HepG2 (cell line): ENCODE measurements at regions not wholly inside any gene's neighbourhood (a gene's known extent, or its start where the extent isn't known, plus 50 kb on each side); places are given as distances from the start of the nearest gene placed in this dataset.

ENCODE experiments used
- ATAC-seq: fragments of 200-7000 bp; cut with Tn5 transposase; 3 replicates; pipeline ENCODE4 v1.9.1; 2020; ENCODE audit warnings: mild to moderate bottlenecking, moderate library complexity
- BruUV-seq: library from RNA; stranded (reverse); fragments of 400-500 nt; replicated peaks from 2 replicates; lab custom pipeline; 2021; lab: Mats Ljungman, UMichigan
- CTCF ChIA-PET: fragments of 300-600 bp; formaldehyde crosslinking; extraction: SDS; loops from one replicate; lab custom pipeline; 2021; ENCODE audit warnings: low total read pairs, inconsistent platforms, low intra/inter-chr PET ratio; lab: Yijun Ruan, JAX
- POLR2A ChIA-PET: fragments of 350-600 bp; sonication (Branson Sonifier 250); formaldehyde crosslinking; loops from one replicate; lab custom pipeline; 2020; ENCODE audit warnings: antibody characterized with exemption, inconsistent platforms; lab: Yijun Ruan, JAX
- DNase-seq: peaks from one replicate; pipeline ENCODE4 v3.0.0-alpha.2; 2015; ENCODE audit warnings: low spot score
- FAIRE-seq: peaks from 3 replicates; lab custom pipeline; 2011; peaks lifted over from hg19 to GRCh38; lab: Jason Lieb, UNC
- H2AFZ ChIP-seq: one replicate; pipeline ENCODE4 v1.6.1; 2011; ENCODE audit warnings: low read length, inconsistent platforms
- H3K27ac ChIP-seq: fragments of 300-600 bp; 3 replicates; pipeline ENCODE4 v1.8.0; 2011; ENCODE audit warnings: mixed run types, mild to moderate bottlenecking, mixed read lengths, low read length, inconsistent platforms; ENCODE audit not compliant: insufficient read depth; ENCODE audit errors: extremely low read length
- H3K27me3 ChIP-seq, 2 experiments: fragments of 200-600 bp in 1 of 2; 2 replicates in 1 of 2; 3 replicates in 1 of 2; pipeline versions ENCODE4 v1.6.0 to v1.8.0; 2011; ENCODE audit warnings: low read length in 2 of 2, mild to moderate bottlenecking in 2 of 2, moderate library complexity in 2 of 2, inconsistent platforms in 1 of 2; ENCODE audit not compliant: insufficient read depth in 2 of 2, control insufficient read depth in 1 of 2
- H3K36me3 ChIP-seq, 2 experiments: fragments of 200-600 bp in 1 of 2; replicated peaks in 1 of 2; 2 replicates in 1 of 2; 3 replicates in 1 of 2; pipeline versions ENCODE4 v1.5.1 to v1.8.0; 2011; ENCODE audit warnings: low read length in 2 of 2, inconsistent platforms in 1 of 2; ENCODE audit not compliant: insufficient read depth in 2 of 2, control insufficient read depth in 1 of 2
- H3K4me1 ChIP-seq: 2 replicates; pipeline ENCODE4 v1.5.1; 2012; ENCODE audit warnings: low read length, inconsistent platforms; ENCODE audit not compliant: insufficient read depth
- H3K4me2 ChIP-seq: 2 replicates; pipeline ENCODE4 v1.6.0; 2011; ENCODE audit warnings: low read depth, low read length, inconsistent platforms
- H3K4me3 ChIP-seq, 3 experiments: fragments of 200-600 bp in 1 of 3; sonication (generic), shearing (Covaris generic) in 1 of 3; replicated peaks in 1 of 3; 2 replicates each; pipeline ENCODE4 v1.5.1; 2011 to 2016; ENCODE audit warnings: low read length in 3 of 3, inconsistent platforms in 2 of 3, low read depth in 2 of 3, mild to moderate bottlenecking in 2 of 3, control low read depth in 1 of 3, mixed read lengths in 1 of 3; ENCODE audit not compliant: insufficient read depth in 1 of 3
- H3K79me2 ChIP-seq: one replicate; pipeline ENCODE4 v1.6.1; 2011; ENCODE audit warnings: low read length, inconsistent platforms; ENCODE audit not compliant: insufficient read depth
- H3K9ac ChIP-seq: 2 replicates; pipeline ENCODE4 v1.6.0; 2011; ENCODE audit warnings: mild to moderate bottlenecking, low read depth, low read length, inconsistent platforms; ENCODE audit not compliant: insufficient read depth
- H3K9me3 ChIP-seq: 2 replicates; pipeline ENCODE4 v1.5.1; 2012; ENCODE audit warnings: mild to moderate bottlenecking, low read length
- H4K20me1 ChIP-seq: 2 replicates; pipeline ENCODE4 v1.6.0; 2011; ENCODE audit warnings: inconsistent platforms, mild to moderate bottlenecking, low read length, moderate library complexity; ENCODE audit not compliant: insufficient read depth
- HNRNPUL1 ChIP-seq: fragments of 200-400 bp; formaldehyde crosslinking; IDR thresholded peaks from 2 replicates; pipeline ENCODE4 v1.6.1; 2017; ENCODE audit warnings: low read depth, mild to moderate bottlenecking, low read length, moderate library complexity
- IKZF4 ChIP-seq: sonication (generic); formaldehyde crosslinking; IDR thresholded peaks from 2 replicates; pipeline ENCODE4 v1.5.1; 2020; ENCODE audit warnings: borderline replicate concordance, mild to moderate bottlenecking, low read depth, missing genetic modification reagents; ENCODE audit errors: not compliant biosample characterization
- KLF9 ChIP-seq: IDR thresholded peaks from 2 replicates; pipeline ENCODE4 v1.6.1; 2016; ENCODE audit warnings: low read depth
- SMARCE1 ChIP-seq: fragments of 450-650 bp; IDR thresholded peaks from 2 replicates; pipeline ENCODE4 v1.6.1; 2017; ENCODE audit warnings: borderline replicate concordance
- TCF7 ChIP-seq: sonication (generic); IDR thresholded peaks from 2 replicates; pipeline ENCODE4 v1.6.1; 2016; ENCODE audit warnings: antibody characterized with exemption, low read depth
- ZEB1 ChIP-seq: IDR thresholded peaks from 2 replicates; pipeline ENCODE4 v1.6.1; 2012; ENCODE audit warnings: mild to moderate bottlenecking, low read depth, inconsistent platforms; ENCODE audit not compliant: insufficient replicate concordance
- ZFP82 ChIP-seq: sonication (generic); formaldehyde crosslinking; IDR thresholded peaks from 2 replicates; pipeline ENCODE4 v1.5.1; 2020; ENCODE audit warnings: mild to moderate bottlenecking, missing genetic modification reagents, borderline replicate concordance
- ZNF547 ChIP-seq: sonication (generic); formaldehyde crosslinking; IDR thresholded peaks from 2 replicates; pipeline ENCODE4 v1.5.1; 2020; ENCODE audit warnings: mild to moderate bottlenecking, missing genetic modification reagents
- ZNF605 ChIP-seq: sonication (generic); formaldehyde crosslinking; IDR thresholded peaks from 2 replicates; pipeline ENCODE4 v1.8.0; 2022; ENCODE audit warnings: mild to moderate bottlenecking, missing genetic modification reagents
- ZNF768 ChIP-seq: sonication (generic); formaldehyde crosslinking; IDR thresholded peaks from 2 replicates; pipeline ENCODE4 v1.4.0; 2020; ENCODE audit warnings: missing genetic modification reagents
- WGBS: methylation state at CpG from one replicate; pipeline ENCODE4 v1.1.6; 2017; ENCODE audit warnings: low lambda C conversion rate; 5-methylcytosine and 5-hydroxymethylcytosine counted together
- in situ Hi-C: cut with HindIII; loops from 2 replicates; pipeline ENCODE4 v1.10.0; 2017; ENCODE audit warnings: low pct_unique_long_range_greater_than_20kb; ENCODE audit not compliant: extremely low pct_ligation_motif_present
- intact Hi-C: fragments of 100-400 bp; cut with micrococcal nuclease; formaldehyde crosslinking; loops from one replicate; pipeline ENCODE4 v1.10.0; 2022; ENCODE audit not compliant: unreplicated experiment

DNA sequence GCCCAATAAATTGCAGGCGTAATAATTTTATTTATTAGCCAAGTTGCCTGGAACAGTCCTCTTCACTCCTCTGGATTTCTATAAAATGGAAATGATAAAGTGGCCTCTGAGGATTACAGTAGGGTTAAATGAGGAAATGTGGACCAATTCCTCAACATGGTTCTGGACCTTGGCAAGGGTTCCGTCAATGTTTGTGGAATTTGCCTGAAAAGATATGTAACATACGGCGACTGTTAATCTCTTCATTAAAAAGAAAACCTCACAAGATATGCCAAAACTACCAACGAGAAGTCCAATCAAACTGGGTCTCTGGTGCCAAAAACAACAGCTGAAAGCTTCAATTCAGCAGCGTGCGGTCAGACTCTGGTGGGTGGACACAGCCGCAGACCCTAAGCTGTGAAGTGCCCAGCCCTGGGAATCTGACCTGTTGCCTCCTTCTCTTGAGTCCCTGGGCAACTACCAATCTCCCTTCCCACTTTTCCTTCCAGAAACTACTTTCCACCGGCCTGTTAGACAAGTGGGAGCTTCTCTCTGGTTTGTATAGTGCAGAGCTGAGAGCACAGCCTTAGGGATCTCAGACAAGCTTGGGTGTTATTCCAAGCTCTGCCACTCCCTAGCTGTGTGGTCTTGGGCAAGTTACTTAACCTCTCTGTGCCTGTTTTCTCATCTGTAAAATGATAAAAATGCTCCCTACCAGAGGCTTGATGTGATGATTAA lies 190.5 kb upstream of the GSC start:
- DNase-seq, result no peak

DNA sequence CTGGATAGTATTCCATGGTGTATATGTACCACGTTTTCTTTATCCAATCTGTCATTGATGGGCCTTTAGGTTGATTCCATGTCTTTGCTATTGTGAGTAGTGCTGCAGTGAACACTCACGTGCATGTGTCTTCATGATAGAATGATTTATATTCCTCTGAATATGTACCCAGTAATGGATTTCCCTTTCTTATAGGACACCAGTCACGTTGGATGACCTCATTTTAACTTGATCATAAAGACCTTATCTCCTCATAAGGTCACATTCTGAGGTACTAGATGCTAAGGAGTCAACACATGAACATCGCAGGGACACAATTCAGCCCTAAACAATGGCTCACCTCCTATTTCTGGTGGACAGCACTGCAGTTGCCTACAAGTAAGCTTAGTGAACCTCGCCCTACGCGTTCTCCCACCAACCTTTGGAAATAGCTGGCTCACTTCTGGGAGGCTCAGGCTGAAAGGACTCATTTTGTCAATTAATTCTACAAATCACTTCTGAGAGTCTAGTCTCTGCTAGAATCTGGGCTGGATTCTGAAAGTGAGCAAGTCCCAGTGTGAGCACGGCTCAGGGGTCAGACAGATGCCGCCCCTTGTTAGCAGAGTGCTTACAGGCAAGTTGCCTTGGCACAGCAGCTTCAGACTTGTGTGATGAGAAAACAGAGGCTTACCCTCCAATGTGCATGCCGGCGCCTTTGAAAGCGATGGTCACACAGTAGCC lies 183.8 kb upstream of the GSC start:
- no peak overlapping the region for H2AFZ ChIP-seq
- H3K4me3 ChIP-seq, result no peak overlapping the region
- POLR2A ChIA-PET, result no interaction called here
- H3K9ac ChIP-seq, result no peak overlapping the region
- ATAC-seq (no peak), FAIRE-seq (no peak), DNase-seq (no peak)
- intact Hi-C loops (no loop called here), in situ Hi-C loops (no loop called here)
- WGBS, result 28% methylated on average over 12 of the region's 12 CpGs
- H3K79me2 ChIP-seq, result no peaks in the 10 kb centered on the region
- H3K27me3 ChIP-seq, result peaks cover 2 to 20% of the 10 kb centered on the region in 2 experiments; a peak in 3 of 5 replicates
- no peak overlapping the region for H3K4me2 ChIP-seq
- H4K20me1 ChIP-seq, result no peaks in the 10 kb centered on the region
- CTCF ChIA-PET, result no interaction called here
- H3K27ac ChIP-seq, result no peak overlapping the region
- no peaks in the 10 kb centered on the region for H3K36me3 ChIP-seq
- no peaks in the 10 kb centered on the region for H3K4me1 ChIP-seq
- TF ChIP-seq SMARCE1 (no peak), ZNF605 (CRISPR knock-in tag) (no peak), ZNF547 (CRISPR knock-in tag) (no peak), ZFP82 (no peak), KLF9 (CRISPR knock-in tag) (no peak), IKZF4 (CRISPR knock-in tag) (no peak), TCF7 (no peak), HNRNPUL1 (no peak)
- no peaks in the 10 kb centered on the region for H3K9me3 ChIP-seq
- BruUV-seq, result no TSS peak

More for the DNA sequence above, 190.5 kb upstream of the GSC start:
- no peak for FAIRE-seq
- H2AFZ ChIP-seq, result no peak overlapping the region
- H4K20me1 ChIP-seq, result no peaks in the 10 kb centered on the region
- TF ChIP-seq ZNF768 (peak; percentile 52; the same call in 1 of the 2 replicates), ZEB1 (no peak)
- TF ChIP-seq, all 625 proteins: peak for 1
- BruUV-seq, result no TSS peak
- Histone ChIP-seq H3K79me2 (no peaks in the 10 kb centered on the region), H3K27ac (no peak overlapping the region), H3K4me2 (no peak overlapping the region), H3K4me1 (no peaks in the 10 kb centered on the region), H3K27me3 (peaks cover 1 to 21% of the 10 kb centered on the region in 2 experiments; a peak in 3 of 5 replicates), H3K9me3 (no peaks in the 10 kb centered on the region), H3K36me3 (no peaks in the 10 kb centered on the region), H3K9ac (no peak overlapping the region), H3K4me3 (no peak overlapping the region)
- intact Hi-C loops, result no loop called here
- no peak for ATAC-seq
- 49% methylated on average over 6 of the region's 9 CpGs for WGBS
- POLR2A ChIA-PET, result no interaction called here
- in situ Hi-C loops, result no loop called here
- CTCF ChIA-PET, result no interaction called here
